ENCODE measurements at regions not wholly inside any gene's neighbourhood (a gene's known extent, or its start where the extent isn't known, plus 50 kb on each side); places are given as distances from the start of the nearest gene placed in this dataset.

DNA sequence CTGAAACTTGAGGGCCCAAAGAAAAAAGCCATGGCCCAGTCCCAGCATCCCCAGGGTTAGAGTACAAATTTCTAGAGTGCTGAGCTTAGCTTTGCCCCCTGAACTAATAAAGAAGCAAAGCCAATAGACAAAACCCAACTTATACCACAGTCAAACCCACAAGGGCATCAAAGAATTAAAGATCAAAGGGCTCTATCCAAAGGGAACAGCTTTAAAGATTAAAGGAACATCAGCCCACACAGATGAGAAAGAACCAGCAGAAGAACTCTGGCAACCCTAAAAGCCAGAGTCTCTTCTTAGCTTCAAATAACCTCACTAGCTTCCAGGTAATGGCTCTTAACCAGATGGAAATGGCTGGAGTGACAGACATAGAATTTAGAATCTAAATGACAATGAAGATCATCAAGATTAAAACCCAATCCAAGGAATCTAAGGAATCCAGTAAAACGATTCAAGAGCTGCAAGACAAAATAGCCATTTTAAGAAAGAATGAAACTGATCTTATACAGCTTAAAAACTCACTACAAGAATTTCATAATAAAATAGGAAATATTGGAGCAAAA lies 93.9 kb downstream of the YIPF5 start:
- H3K4me3 ChIP-seq (ENCODE audit: low read depth, low read length): no peak overlapping the region
- TF ChIP-seq, protein P1, sequence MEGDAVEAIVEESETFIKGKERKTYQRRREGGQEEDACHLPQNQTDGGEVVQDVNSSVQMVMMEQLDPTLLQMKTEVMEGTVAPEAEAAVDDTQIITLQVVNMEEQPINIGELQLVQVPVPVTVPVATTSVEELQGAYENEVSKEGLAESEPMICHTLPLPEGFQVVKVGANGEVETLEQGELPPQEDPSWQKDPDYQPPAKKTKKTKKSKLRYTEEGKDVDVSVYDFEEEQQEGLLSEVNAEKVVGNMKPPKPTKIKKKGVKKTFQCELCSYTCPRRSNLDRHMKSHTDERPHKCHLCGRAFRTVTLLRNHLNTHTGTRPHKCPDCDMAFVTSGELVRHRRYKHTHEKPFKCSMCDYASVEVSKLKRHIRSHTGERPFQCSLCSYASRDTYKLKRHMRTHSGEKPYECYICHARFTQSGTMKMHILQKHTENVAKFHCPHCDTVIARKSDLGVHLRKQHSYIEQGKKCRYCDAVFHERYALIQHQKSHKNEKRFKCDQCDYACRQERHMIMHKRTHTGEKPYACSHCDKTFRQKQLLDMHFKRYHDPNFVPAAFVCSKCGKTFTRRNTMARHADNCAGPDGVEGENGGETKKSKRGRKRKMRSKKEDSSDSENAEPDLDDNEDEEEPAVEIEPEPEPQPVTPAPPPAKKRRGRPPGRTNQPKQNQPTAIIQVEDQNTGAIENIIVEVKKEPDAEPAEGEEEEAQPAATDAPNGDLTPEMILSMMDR (IDR thresholded peaks at IDR 0.05; ENCODE audit: borderline replicate concordance, insufficient read depth, low read depth, low read length): no peak

DNA sequence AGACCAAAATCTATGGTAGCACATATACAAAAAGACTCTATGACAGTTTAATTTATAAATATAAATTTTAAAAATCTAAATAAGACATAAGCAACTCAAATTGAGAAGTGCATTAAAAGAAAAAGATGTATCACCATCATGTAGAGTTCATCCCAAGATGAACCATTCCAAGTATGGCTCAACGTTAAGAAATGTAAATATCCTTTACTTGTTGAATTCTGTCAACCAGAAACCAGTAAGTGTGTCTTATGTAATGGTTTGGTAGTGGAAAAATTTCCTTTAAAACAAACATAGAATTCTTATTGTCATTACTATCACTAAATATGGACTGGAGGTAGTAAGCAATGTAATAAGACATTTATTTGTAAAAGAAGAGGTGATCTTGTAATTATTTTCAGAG lies 87.3 kb downstream of the YIPF5 start:
- TF ChIP-seq, protein P1 (IDR thresholded peaks at IDR 0.05; ENCODE audit: borderline replicate concordance, insufficient read depth, low read depth, low read length): no peak
- H3K4me3 ChIP-seq (ENCODE audit: low read depth, low read length): no peak overlapping the region

DNA sequence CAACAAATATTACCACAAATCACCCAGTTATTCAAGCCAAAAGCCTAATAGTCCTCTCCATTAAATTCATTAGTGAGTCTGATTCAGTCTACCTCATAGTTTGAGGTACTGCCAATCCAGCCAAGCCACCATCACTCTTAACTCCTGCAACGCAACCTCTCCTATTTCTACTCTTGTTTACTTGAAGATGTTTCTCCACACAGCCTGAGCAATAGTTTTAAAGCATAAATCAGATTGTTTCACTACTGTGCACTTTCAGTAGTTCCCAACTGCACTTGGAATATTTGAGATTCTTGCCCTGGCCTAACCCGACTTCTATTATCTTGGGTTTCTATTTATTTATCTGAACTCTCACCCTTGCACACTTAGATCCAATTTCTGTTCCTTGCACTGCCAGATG lies 85.5 kb downstream of the YIPF5 start:
- TF ChIP-seq, protein P1 (IDR thresholded peaks at IDR 0.05; ENCODE audit: borderline replicate concordance, insufficient read depth, low read depth, low read length): no peak

DNA sequence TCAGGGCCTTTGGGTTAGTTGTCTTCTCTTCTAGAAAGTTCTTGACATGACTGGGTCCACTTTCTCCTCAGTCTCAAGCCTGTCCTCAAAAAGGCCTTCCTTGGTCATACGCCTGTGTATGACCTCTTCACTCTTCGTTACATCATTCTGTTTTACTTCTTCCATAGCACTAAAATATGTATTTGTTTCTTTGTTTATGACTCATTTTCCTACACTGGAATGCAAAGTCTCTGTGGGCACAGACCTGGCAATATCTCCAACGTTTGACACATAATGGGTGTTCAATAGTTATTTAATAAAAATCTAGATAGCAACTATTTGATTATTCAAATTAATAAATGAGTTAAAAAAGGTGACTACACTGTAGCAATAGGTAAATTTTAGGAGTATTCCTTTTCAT lies 85.1 kb downstream of the YIPF5 start:
- H3K4me3 ChIP-seq (ENCODE audit: low read depth, low read length): no peak overlapping the region
- TF ChIP-seq, protein P1 (IDR thresholded peaks at IDR 0.05; ENCODE audit: borderline replicate concordance, insufficient read depth, low read depth, low read length): no peak

More for the DNA sequence above, 85.5 kb downstream of the YIPF5 start:
- no peak overlapping the region for H3K4me3 ChIP-seq (ENCODE audit: low read depth, low read length)

DNA sequence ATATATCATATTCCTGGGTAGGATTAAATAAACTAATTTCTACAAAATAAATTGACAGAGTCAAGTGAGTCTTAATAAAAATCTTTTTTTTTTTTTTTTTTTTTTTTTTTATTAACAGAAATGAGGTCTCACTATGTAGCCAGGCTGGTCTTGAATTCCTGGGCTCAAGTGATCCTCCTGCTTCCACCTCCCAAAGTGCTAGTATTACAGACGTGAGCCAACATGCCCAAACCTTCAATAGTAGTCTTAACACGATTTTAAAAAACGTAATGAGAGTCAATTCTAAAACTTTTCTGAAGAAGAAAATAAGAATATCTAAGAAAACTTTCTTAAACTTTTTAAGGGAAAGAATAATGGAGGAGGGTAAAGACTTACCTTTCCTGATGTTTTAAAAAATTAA lies 84.2 kb downstream of the YIPF5 start:
- TF ChIP-seq, protein P1 (IDR thresholded peaks at IDR 0.05; ENCODE audit: borderline replicate concordance, insufficient read depth, low read depth, low read length): no peak
- no peak overlapping the region for H3K4me3 ChIP-seq (ENCODE audit: low read depth, low read length)

DNA sequence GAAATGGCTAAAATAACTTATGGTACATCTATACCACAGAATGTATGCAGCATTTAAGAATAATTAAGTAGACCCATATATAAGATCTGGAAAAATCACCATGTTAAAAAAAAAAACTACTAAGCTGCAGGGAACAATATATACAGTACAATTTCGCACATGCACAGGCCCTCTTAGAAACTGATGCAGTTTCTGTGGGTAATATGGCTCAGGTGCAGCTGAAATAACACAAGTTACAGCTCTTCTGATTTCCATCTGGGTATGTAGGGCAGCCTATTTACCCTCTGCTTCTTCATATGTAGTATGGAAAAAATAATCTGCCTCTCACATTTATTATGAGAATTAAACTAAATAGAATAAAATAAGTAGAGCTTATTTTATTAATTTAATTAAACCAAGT lies 82.9 kb downstream of the YIPF5 start:
- no peak overlapping the region for H3K4me3 ChIP-seq (ENCODE audit: low read depth, low read length)
- TF ChIP-seq, protein P1 (IDR thresholded peaks at IDR 0.05; ENCODE audit: borderline replicate concordance, insufficient read depth, low read depth, low read length): no peak

DNA sequence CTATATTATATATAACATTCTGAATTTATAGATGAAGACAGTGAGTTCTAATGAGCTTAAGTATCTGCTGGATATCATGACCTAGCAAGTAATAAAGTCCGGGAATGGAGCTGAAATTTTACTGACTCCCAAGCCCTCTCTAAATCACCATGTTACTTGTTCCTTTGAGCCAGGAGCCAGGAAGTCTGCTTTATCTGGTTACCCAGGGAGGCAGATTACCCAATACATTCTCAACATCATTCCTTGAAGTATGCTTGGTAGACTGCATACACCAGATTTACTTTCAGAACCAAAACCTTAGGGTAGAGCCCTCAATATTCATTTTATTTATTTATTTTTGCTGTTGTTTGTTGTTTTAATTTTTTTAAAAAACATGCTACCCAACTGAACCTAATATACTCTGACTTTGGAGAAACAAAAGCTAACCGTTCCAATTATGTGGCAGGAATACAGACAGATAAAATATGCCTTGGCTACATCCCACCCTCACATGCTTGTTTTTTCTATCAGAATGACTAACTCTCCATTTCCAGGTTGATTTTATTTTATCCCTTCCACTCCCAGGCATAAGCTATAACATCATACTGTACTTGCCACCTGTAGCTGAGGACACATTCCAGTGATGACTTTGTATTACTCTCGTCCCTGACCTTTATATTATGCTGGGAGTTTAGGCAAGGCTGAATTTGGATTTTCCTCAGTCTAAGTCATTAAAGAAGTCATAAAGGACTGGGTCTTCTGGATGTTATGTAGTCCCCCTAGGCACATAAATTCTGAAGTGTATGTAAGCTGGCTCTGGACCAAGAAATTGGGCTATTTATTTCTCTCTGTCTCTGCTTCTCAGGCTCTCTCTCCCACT lies 82.0 kb downstream of the YIPF5 start:
- no peak overlapping the region for H3K4me3 ChIP-seq (ENCODE audit: low read depth, low read length)
- TF ChIP-seq, protein P1 (IDR thresholded peaks at IDR 0.05; ENCODE audit: borderline replicate concordance, insufficient read depth, low read depth, low read length): no peak

Data from GM12875 (cell line).